Tibial artery (tissue), 4 donors: ENCODE measurements at regions not wholly inside any gene's neighbourhood (a gene's known extent, or its start where the extent isn't known, plus 50 kb on each side); places are given as distances from the start of the nearest gene placed in this dataset.

Source experiments
- DNase-seq, 2 donors: peaks; one replicate each; pipeline ENCODE4 v3.0.0-alpha.2; 2019
- H3K27ac ChIP-seq, 2 donors: fragments of 200-600 bp; sonication (generic) in 1 of 2; 1 replicate in 1 of 2; 2 replicates in 1 of 2; pipeline ENCODE4 v1.5.1; 2018 to 2019; ENCODE audit warnings: mild to moderate bottlenecking in 1 of 2
- H3K27me3 ChIP-seq, 2 donors: fragments of 200-600 bp; sonication (generic) in 1 of 2; one replicate each; pipeline versions ENCODE4 v1.5.1 to v1.6.0; 2016 to 2019
- H3K36me3 ChIP-seq, 3 donors: fragments of 200-600 bp; sonication (generic) in 2 of 3; one replicate each; pipeline ENCODE4 v1.5.1; 2016 to 2019; ENCODE audit warnings: mild to moderate bottlenecking in 2 of 3
- H3K4me1 ChIP-seq, 4 donors: fragments of 200-600 bp; sonication (generic) in 2 of 4; 1 replicate in 3 of 4; 2 replicates in 1 of 4; pipeline ENCODE4 v1.5.1; 2016 to 2019
- H3K4me3 ChIP-seq, 2 donors: fragments of 200-600 bp; sonication (generic) in 1 of 2; 1 replicate in 1 of 2; 2 replicates in 1 of 2; pipeline ENCODE4 v1.5.1; 2018 to 2019; ENCODE audit warnings: mild to moderate bottlenecking in 2 of 2
- H3K9me3 ChIP-seq, 3 donors: fragments of 200-600 bp; sonication (generic) in 1 of 3; one replicate each; pipeline ENCODE4 v1.5.1; 2016 to 2019
- CTCF ChIP-seq, 2 experiments: fragments of 200-600 bp in 1 of 2; fragments of 450-650 bp in 1 of 2; IDR thresholded peaks; one replicate each; pipeline ENCODE4 v1.5.1; 2017 to 2019; ENCODE audit warnings: antibody characterized with exemption in 2 of 2, mild to moderate bottlenecking in 1 of 2, moderate library complexity in 1 of 2
- intact Hi-C: fragments of 100-400 bp; cut with DNase I; formaldehyde crosslinking; loops from one replicate; pipeline ENCODE4 v1.15.0; 2023; ENCODE audit warnings: low total_unique reads

- intact Hi-C loops: no loop called here
- no peak overlapping the region for H3K4me3 ChIP-seq
- no peaks in the 10 kb centered on the region for H3K9me3 ChIP-seq
- no peak overlapping the region for H3K27ac ChIP-seq
- DNase-seq: no peak
- no peaks in the 10 kb centered on the region for H3K36me3 ChIP-seq
- H3K27me3 ChIP-seq: no peaks in the 10 kb centered on the region
- no peaks in the 10 kb centered on the region for H3K4me1 ChIP-seq
- no peak for TF ChIP-seq CTCF (IDR thresholded peaks at IDR 0.05)
These were observed 980.4 kb downstream of the SLITRK5 start for GRCh38 chr13:88651531-88651930.

- H3K36me3 ChIP-seq: no peaks in the 10 kb centered on the region
- no peak for DNase-seq
- no peaks in the 10 kb centered on the region for H3K9me3 ChIP-seq
- H3K27ac ChIP-seq: no peak overlapping the region
- TF ChIP-seq CTCF (IDR thresholded peaks at IDR 0.05): no peak
- no peak overlapping the region for H3K4me3 ChIP-seq
- no peaks in the 10 kb centered on the region for H3K4me1 ChIP-seq
- H3K27me3 ChIP-seq: no peaks in the 10 kb centered on the region
- intact Hi-C loops: no loop called here
These were observed 985.6 kb downstream of the SLITRK5 start for GRCh38 chr13:88656751-88657150.

GRCh38 chr13:88670509-88670908, 999.3 kb downstream of the SLITRK5 start:
- TF ChIP-seq CTCF (IDR thresholded peaks at IDR 0.05): no peak
- H3K27me3 ChIP-seq: no peaks in the 10 kb centered on the region
- no peaks in the 10 kb centered on the region for H3K36me3 ChIP-seq
- H3K4me3 ChIP-seq: no peak overlapping the region
- intact Hi-C loops: no loop called here
- DNase-seq: no peak
- H3K9me3 ChIP-seq: no peaks in the 10 kb centered on the region
- no peak overlapping the region for H3K27ac ChIP-seq
- H3K4me1 ChIP-seq: no peaks in the 10 kb centered on the region

GRCh38 chr13:88674841-88675240, 1003.7 kb downstream of the SLITRK5 start:
- intact Hi-C loops: no loop called here
- no peaks in the 10 kb centered on the region for H3K4me1 ChIP-seq
- H3K27ac ChIP-seq: no peak overlapping the region
- H3K4me3 ChIP-seq: no peak overlapping the region
- no peak for TF ChIP-seq CTCF (IDR thresholded peaks at IDR 0.05)
- H3K9me3 ChIP-seq: no peaks in the 10 kb centered on the region
- H3K27me3 ChIP-seq: no peaks in the 10 kb centered on the region
- DNase-seq: no peak
- H3K36me3 ChIP-seq: no peaks in the 10 kb centered on the region

- Histone ChIP-seq H3K9me3 (no peaks in the 10 kb centered on the region), H3K36me3 (no peaks in the 10 kb centered on the region), H3K4me1 (no peaks in the 10 kb centered on the region), H3K27ac (no peak overlapping the region), H3K27me3 (no peaks in the 10 kb centered on the region), H3K4me3 (no peak overlapping the region)
- TF ChIP-seq CTCF (IDR thresholded peaks at IDR 0.05): no peak
- intact Hi-C loops: no loop called here
- no peak for DNase-seq
These were observed 1004.3 kb downstream of the SLITRK5 start for GRCh38 chr13:88675347-88675996.

- no peaks in the 10 kb centered on the region for H3K27me3 ChIP-seq
- H3K36me3 ChIP-seq: no peaks in the 10 kb centered on the region
- H3K9me3 ChIP-seq: no peaks in the 10 kb centered on the region
- H3K4me1 ChIP-seq: no peaks in the 10 kb centered on the region
- no peak for DNase-seq
- no peak overlapping the region for H3K27ac ChIP-seq
- intact Hi-C loops: no loop called here
- TF ChIP-seq CTCF (IDR thresholded peaks at IDR 0.05): no peak
- H3K4me3 ChIP-seq: no peak overlapping the region
These were observed 1004.8 kb downstream of the SLITRK5 start for GRCh38 chr13:88676016-88676415.
